Endothelial cell of umbilical vein (primary cell): ENCODE measurements at regions not wholly inside any gene's neighbourhood (a gene's known extent, or its start where the extent isn't known, plus 50 kb on each side); places are given as distances from the start of the nearest gene placed in this dataset.
"Not testable (repeated sequence)": the region's sequence is repeated elsewhere in the genome, so short reads cannot be mapped to it uniquely, and the experiment has no call there.

Source experiments
- BruUV-seq: library from RNA; stranded (reverse); fragments of 400-500 nt; replicated peaks from 2 replicates; lab custom pipeline; 2021; lab: Mats Ljungman, UMichigan
- CTCF ChIA-PET: fragments of 300-600, 350-600 bp; sonication (Branson Sonifier 250); formaldehyde crosslinking; loops from one replicate; lab custom pipeline; 2021; ENCODE audit warnings: antibody characterized with exemption, inconsistent platforms; lab: Charles Lee
- POLR2A ChIA-PET: fragments of 300-600, 350-600 bp; sonication (Branson Sonifier 250); formaldehyde crosslinking; loops from one replicate; lab custom pipeline; 2021; ENCODE audit warnings: antibody characterized with exemption, inconsistent platforms; lab: Charles Lee
- DNase-seq: peaks from one replicate; pipeline ENCODE4 v3.0.0-alpha.2; 2011; ENCODE audit warnings: low read depth, low spot score
- FAIRE-seq: peaks from 2 replicates; lab custom pipeline; 2011; peaks lifted over from hg19 to GRCh38; lab: Jason Lieb, UNC
- H2AFZ ChIP-seq: 2 replicates; pipeline ENCODE4 v1.6.0; 2012; ENCODE audit warnings: low read depth, low read length, control low read depth, inconsistent platforms
- H3K27ac ChIP-seq: 2 replicates; pipeline ENCODE4 v1.5.1; 2011; ENCODE audit warnings: low read depth, mild to moderate bottlenecking, control low read depth, low read length, moderate library complexity; ENCODE audit not compliant: insufficient read depth
- H3K27me3 ChIP-seq, 2 experiments: 2 replicates each; pipeline versions ENCODE4 v1.6.0 to v1.6.1; 2011; ENCODE audit warnings: low read length in 2 of 2, mixed read lengths in 1 of 2; ENCODE audit not compliant: control insufficient read depth in 2 of 2, insufficient read depth in 2 of 2
- H3K36me3 ChIP-seq, 2 experiments: 2 replicates in 1 of 2; 3 replicates in 1 of 2; pipeline ENCODE4 v1.5.1; 2011; ENCODE audit warnings: low read length in 2 of 2, mild to moderate bottlenecking in 1 of 2, moderate library complexity in 1 of 2; ENCODE audit not compliant: control insufficient read depth in 2 of 2, insufficient read depth in 2 of 2; ENCODE audit errors: extremely low read depth in 1 of 2
- H3K4me1 ChIP-seq: 3 replicates; pipeline ENCODE4 v1.5.1; 2011; ENCODE audit warnings: mild to moderate bottlenecking, low read length; ENCODE audit not compliant: control insufficient read depth, insufficient read depth; ENCODE audit errors: extremely low read depth
- H3K4me2 ChIP-seq: 2 replicates; pipeline ENCODE4 v1.6.1; 2011; ENCODE audit warnings: low read length, control low read depth, mixed read lengths; ENCODE audit not compliant: insufficient read depth
- H3K4me3 ChIP-seq, 3 experiments: fragments of 200-600 bp in 1 of 3; sonication (generic), shearing (Covaris generic) in 1 of 3; replicated peaks in 1 of 3; 2 replicates each; pipeline ENCODE4 v1.5.1; 2011 to 2016; ENCODE audit warnings: control low read depth in 3 of 3, low read length in 3 of 3, mild to moderate bottlenecking in 2 of 3, inconsistent platforms in 1 of 3, low read depth in 1 of 3, moderate library complexity in 1 of 3; ENCODE audit not compliant: insufficient read depth in 1 of 3
- H3K79me2 ChIP-seq: 2 replicates; pipeline ENCODE4 v1.6.0; 2012; ENCODE audit warnings: low read length, inconsistent platforms; ENCODE audit not compliant: control insufficient read depth, insufficient read depth
- H3K9ac ChIP-seq: replicated peaks from 2 replicates; pipeline ENCODE3; 2011; ENCODE audit warnings: low read length, control low read depth; ENCODE audit not compliant: insufficient read depth; ENCODE audit errors: extremely low read depth
- H3K9me1 ChIP-seq: replicated peaks from 3 replicates; pipeline ENCODE4 v1.6.0; 2011; ENCODE audit warnings: mild to moderate bottlenecking, low read length; ENCODE audit not compliant: control insufficient read depth, insufficient read depth; ENCODE audit errors: extremely low read depth
- H3K9me3 ChIP-seq: replicated peaks from 2 replicates; pipeline ENCODE4 v1.5.1; 2012; ENCODE audit warnings: low read length, inconsistent platforms; ENCODE audit not compliant: control insufficient read depth, insufficient read depth
- H4K20me1 ChIP-seq: replicated peaks from 2 replicates; pipeline ENCODE3; 2011; ENCODE audit warnings: mild to moderate bottlenecking, low read length; ENCODE audit not compliant: control insufficient read depth, insufficient read depth; ENCODE audit errors: extremely low read depth
- dilution Hi-C: fragments of 300-500 bp; cut with MboI; formaldehyde crosslinking; loops from one replicate; pipeline ENCODE4 v1.15.0; 2019; ENCODE audit warnings: low sequenced_read_pairs; ENCODE audit not compliant: extremely low pct_ligation_motif_present
- intact Hi-C: fragments of 100-400 bp; cut with micrococcal nuclease; formaldehyde crosslinking; loops from one replicate; pipeline ENCODE4 v1.10.0; 2022

GRCh38 chr12:73002504-73002903, 730.3 kb downstream of the TRHDE start:
- CTCF ChIA-PET, H3K4me2 ChIP-seq, H3K36me3 ChIP-seq, H3K27me3 ChIP-seq, H4K20me1 ChIP-seq, H3K9ac ChIP-seq, H3K4me1 ChIP-seq, H3K79me2 ChIP-seq, H3K9me3 ChIP-seq, POLR2A ChIA-PET, DNase-seq, H3K9me1 ChIP-seq, dilution Hi-C loops, BruUV-seq, H3K27ac ChIP-seq, H3K4me3 ChIP-seq, FAIRE-seq, intact Hi-C loops, H2AFZ ChIP-seq: not testable (repeated sequence)

- POLR2A ChIA-PET, H2AFZ ChIP-seq, FAIRE-seq, H3K36me3 ChIP-seq, H3K4me2 ChIP-seq, H3K9ac ChIP-seq, H3K27ac ChIP-seq, H3K9me3 ChIP-seq, CTCF ChIA-PET, dilution Hi-C loops, H4K20me1 ChIP-seq, intact Hi-C loops, BruUV-seq, H3K4me1 ChIP-seq, H3K9me1 ChIP-seq, DNase-seq, H3K4me3 ChIP-seq, H3K27me3 ChIP-seq, H3K79me2 ChIP-seq: not testable (repeated sequence)
Measured at GRCh38 chr12:73009138-73009834, 737.1 kb downstream of the TRHDE start.
